GM21786 (cell line): ENCODE measurements at regions not wholly inside any gene's neighbourhood (a gene's known extent, or its start where the extent isn't known, plus 50 kb on each side); places are given as distances from the start of the nearest gene placed in this dataset.
"Not testable (repeated sequence)": the region's sequence is repeated elsewhere in the genome, so short reads cannot be mapped to it uniquely, and the experiment has no call there.

Source experiments
- ATAC-seq: cut with Tn5 transposase; IDR thresholded peaks from one replicate; pipeline ENCODE4 v1.9.1; 2021; ENCODE audit not compliant: unreplicated experiment

- ATAC-seq, result no peak
These were observed 53.3 kb upstream of the CYLC2 start for GRCh38 chr9:102941868-102942267.

- ATAC-seq, result no peak
These were observed 72.6 kb upstream of the CYLC2 start for GRCh38 chr9:102922526-102922925.

DNA sequence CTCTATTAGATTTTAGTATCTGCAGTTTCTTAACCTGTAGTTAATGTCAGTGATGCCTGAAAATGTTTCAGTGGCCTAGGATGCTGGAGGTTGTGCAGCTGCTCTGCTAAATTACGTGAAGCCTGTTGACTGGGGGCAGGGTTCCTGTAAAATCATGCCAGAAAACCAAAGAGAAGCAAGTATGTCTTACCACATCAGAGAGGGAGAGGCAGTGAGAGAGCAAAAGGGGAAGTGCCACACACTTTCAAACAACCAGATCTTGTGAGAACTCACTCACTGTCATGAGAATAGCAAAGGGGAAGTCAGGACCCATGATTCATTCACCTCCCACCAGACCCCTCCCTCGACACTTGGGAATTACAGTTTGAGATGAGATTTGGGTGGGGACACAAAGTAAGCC, 83.9 kb upstream of the CYLC2 start:
- no peak for ATAC-seq

DNA sequence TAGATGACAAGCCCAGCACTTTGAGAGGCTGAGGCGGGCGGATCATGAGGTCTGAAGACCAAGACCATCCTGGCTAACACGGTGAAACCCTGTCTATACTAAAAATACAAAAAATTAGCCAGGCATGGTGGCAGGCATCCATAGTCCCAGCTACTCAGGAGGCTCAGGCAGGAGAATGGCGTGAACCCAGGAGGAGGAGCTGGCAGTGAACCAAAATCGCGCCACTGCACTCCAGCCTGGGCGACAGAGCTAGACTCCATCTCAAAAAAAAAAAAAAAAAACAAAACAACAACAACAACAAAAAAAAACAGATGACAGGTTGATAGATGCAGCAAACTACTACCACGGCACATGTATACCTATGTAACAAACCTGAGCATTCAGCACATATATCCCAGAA, 89.3 kb upstream of the CYLC2 start:
- ATAC-seq, result not testable (repeated sequence)

- ATAC-seq, result no peak
These were observed 103.1 kb upstream of the CYLC2 start for GRCh38 chr9:102892025-102892424.

DNA sequence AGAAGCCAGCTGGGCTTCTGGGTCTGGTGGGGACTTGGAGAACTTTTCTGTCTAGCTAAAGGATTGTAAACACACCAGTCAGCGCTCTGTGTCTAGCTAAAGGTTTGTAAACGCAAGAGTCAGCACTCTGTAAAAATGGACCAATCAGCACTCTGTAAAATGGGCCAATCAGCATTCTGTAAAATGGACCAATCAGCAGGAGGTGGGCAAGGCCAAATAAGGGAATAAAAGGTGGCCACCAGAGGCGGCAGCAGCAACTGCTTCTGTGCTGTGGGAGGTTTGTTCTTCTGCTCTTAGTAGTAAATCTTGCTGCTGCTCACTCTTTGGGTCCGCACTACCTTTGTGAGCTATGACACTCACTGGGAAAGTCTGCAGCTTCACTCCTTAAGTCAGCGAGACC, 106.4 kb upstream of the CYLC2 start:
- not testable (repeated sequence) for ATAC-seq

GRCh38 chr9:102875687-102876086, 119.4 kb upstream of the CYLC2 start:
- ATAC-seq, result no peak

- no peak for ATAC-seq
These were observed 127.6 kb upstream of the CYLC2 start for GRCh38 chr9:102867488-102867887.

- no peak for ATAC-seq
These were observed 132.7 kb upstream of the CYLC2 start for GRCh38 chr9:102862478-102862877.

GRCh38 chr9:102855641-102856040, 139.5 kb upstream of the CYLC2 start:
- no peak for ATAC-seq

- no peak for ATAC-seq
These were observed 149.2 kb upstream of the CYLC2 start for GRCh38 chr9:102845827-102846371.

DNA sequence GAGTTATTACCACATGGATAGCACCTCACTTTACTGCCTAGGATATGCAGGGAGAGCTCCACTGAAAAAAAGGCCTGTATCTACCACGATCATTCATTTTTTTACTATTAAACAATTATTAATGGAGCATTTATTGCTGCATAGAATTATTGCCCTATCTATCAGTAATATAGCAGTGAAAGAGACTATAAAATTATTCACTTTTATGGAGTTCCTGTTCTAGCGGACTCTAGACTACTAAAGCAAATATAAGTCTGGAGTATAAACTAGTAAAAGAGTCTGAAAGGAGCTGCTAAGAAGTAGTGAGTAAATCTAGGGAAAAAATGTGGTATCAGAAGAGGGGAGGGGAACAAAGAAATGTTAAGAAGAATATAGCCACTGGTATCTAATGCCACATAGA, 150.4 kb upstream of the CYLC2 start:
- no peak for ATAC-seq

- no peak for ATAC-seq
These were observed 152.7 kb upstream of the CYLC2 start for GRCh38 chr9:102842423-102842822.

GRCh38 chr9:102841376-102841775, 153.8 kb upstream of the CYLC2 start:
- ATAC-seq, result no peak

GRCh38 chr9:102840335-102840734, 154.8 kb upstream of the CYLC2 start:
- no peak for ATAC-seq

DNA sequence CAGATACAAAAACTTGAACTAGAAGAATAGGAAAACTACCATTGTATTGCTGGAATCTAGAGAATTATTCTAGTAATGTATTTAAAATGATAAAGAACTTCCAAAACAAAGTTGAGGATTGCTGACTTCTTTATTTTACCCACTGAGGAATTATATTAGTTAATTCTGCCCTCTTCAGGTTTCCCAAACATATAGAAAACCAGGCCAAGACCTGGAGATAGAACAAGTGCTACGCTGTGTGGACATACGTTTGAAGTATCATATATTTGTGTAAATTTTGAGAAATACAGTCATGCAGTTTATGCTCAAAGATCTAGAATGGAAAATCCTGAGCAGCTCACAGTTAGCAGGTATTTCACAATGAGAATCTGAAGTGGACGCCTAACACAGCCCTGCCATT, 162.3 kb upstream of the CYLC2 start:
- no peak for ATAC-seq

GRCh38 chr9:102796244-102796643, 198.9 kb upstream of the CYLC2 start:
- ATAC-seq, result no peak

DNA sequence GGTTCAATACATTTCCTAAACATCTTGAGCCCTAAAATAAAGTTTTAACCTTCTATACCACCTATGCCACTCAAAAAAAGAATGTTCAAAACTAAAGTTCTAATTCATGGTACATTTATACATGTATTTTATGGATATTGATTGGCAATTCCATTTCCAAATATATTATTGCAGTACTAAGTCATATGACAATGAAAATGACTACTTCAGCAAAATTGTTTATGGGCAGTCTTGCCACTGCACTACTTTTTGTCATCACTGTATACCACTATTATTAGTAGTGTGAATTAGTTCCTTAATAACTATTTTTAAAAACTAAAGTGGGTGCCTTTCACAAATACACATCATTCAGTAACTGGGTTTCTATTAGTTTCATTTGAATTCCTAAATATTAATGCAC, 199.6 kb upstream of the CYLC2 start:
- ATAC-seq, result no peak

DNA sequence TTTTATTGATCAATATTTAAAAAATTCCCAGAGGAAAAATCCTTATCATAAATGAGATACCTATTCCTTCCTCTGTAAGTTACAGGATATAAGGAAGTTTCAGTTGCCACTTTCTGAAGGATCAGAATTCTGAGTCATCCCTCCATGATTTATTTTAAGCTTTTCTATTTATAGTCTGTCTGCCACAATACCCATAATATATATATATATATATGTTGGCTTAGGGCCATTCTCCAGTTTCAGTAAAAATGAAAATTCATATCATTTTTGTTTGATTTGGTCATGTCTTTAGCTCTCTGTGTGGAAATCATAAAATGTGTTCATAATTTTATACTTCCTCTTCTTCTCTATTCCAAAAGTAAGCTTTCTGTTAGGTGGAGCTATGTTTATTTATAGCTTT, 215.8 kb upstream of the CYLC2 start:
- ATAC-seq, result no peak

DNA sequence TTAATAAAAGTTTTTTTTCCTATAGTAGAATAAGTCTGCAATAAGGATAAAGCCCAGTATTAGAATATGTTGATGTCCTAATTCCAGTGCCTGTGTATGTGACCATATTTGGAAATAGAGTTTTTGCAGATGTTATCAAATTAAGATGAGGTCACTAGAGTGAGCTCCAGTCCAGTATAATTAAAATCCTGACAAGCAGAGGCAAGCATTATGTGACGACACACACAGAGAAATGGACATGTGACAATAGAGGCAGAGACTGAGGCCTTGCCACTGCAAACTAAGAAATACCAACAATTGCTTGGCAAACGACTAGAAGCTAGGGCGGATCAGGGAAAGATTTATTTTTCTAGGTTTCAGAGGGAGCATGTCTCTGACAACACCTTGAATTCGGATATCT, 216.4 kb upstream of the CYLC2 start:
- no peak for ATAC-seq

DNA sequence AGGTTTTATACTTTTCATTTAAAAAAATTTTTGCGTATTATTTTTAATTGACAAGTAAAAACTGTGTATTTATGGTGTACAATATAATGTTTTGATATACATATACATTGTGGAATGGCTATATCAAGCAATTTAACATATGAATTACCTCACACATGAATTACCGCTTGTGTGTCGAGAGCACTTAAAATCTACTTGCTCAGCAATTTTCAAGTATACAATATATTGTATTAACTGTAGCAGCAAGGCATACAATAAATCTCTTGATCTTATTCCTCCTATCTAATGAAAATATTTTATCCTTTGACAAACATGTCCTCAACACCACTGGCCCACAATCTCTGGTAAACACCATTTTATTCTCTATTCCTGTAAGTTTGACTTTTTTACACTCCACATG, 224.4 kb upstream of the CYLC2 start:
- no peak for ATAC-seq

- no peak for ATAC-seq
These were observed 225.8 kb upstream of the CYLC2 start for GRCh38 chr9:102769307-102769706.

DNA sequence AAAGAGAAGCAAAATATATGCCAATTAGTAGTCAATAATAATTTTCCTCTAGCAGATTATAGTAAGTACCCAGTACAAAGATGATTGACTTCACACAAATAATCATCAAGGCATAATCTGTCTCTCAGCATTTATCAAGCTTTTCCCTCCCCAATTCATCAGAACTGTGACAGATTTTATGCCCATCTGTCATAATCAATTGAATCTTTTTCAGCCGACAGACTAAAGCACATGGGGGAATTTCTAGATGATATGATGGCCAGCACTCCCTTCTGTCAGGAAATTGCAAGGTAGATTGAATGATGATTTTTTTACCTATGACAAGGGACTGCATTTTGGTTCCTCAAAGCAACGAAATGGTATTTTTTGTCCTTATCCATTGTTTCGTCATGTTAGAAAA, 227.1 kb upstream of the CYLC2 start:
- ATAC-seq, result no peak

DNA sequence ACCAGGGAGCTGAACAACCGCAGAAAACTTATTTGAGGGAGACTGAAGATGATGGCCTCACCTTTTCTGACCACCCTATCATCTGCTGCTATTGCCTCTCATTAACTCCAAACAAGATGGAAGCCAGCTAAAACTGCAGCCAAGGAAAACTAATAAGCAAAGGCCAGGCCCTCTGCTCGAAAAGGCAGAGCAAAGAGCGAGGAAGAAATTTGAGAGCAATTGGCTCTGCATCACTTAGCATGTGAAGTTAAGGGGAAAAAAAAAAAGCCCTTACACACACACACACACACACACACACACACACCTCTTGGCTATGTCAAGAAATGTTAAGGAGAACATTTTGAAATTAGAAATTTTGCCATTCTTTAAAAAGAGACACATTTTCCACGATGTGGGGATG, 228.1 kb upstream of the CYLC2 start:
- no peak for ATAC-seq
